HL-60 (cell line): ENCODE measurements at regions not wholly inside any gene's neighbourhood (a gene's known extent, or its start where the extent isn't known, plus 50 kb on each side); places are given as distances from the start of the nearest gene placed in this dataset.

Experiments
- DNase-seq, 2 experiments: peaks; one replicate each; pipeline ENCODE4 v3.0.0-alpha.2; 2010 to 2020; ENCODE audit warnings: low read depth in 1 of 2, low spot score in 1 of 2
- H3K27ac ChIP-seq: fragments of 250-450 bp; sonication (Bioruptor Pico); replicated peaks from 2 replicates; pipeline ENCODE4 v1.5.1; 2020; ENCODE audit warnings: mild to moderate bottlenecking, moderate library complexity
- H3K27me3 ChIP-seq: fragments of 250-450 bp; sonication (Bioruptor Pico); 2 replicates; pipeline ENCODE4 v1.5.1; 2021; ENCODE audit warnings: mild to moderate bottlenecking, moderate library complexity; ENCODE audit not compliant: insufficient read depth, poor library complexity, severe bottlenecking
- H3K4me3 ChIP-seq: replicated peaks from 2 replicates; pipeline ENCODE4 v1.5.1; 2011; ENCODE audit warnings: mild to moderate bottlenecking, control low read depth, low read length; ENCODE audit not compliant: insufficient read depth
- CTCF ChIP-seq: IDR thresholded peaks from one replicate; pipeline ENCODE4 v1.5.1; 2011; ENCODE audit warnings: low read length, control low read depth, inconsistent platforms; ENCODE audit not compliant: insufficient read depth
- GABPA ChIP-seq: IDR thresholded peaks from 2 replicates; pipeline ENCODE4 v1.6.1; 2012; ENCODE audit warnings: low read depth
- POLR2AphosphoS5 ChIP-seq: IDR thresholded peaks from 2 replicates; pipeline ENCODE4 v1.6.1; 2012; ENCODE audit warnings: low read depth
- REST ChIP-seq: IDR thresholded peaks from 2 replicates; pipeline ENCODE4 v1.6.1; 2012; ENCODE audit warnings: low read depth; ENCODE audit not compliant: insufficient replicate concordance
- SPI1 ChIP-seq: IDR thresholded peaks from 2 replicates; pipeline ENCODE4 v1.6.1; 2012; ENCODE audit warnings: low read depth, mild to moderate bottlenecking, borderline replicate concordance

GRCh38 chr20:63059684-63060056, 52.9 kb upstream of the BHLHE23 start:
- H3K27ac ChIP-seq: no peak overlapping the region
- no peaks in the 10 kb centered on the region for H3K27me3 ChIP-seq
- no peak overlapping the region for H3K4me3 ChIP-seq
- no peak for DNase-seq
- no peak for TF ChIP-seq GABPA
- TF ChIP-seq SPI1: no peak
- no peak for TF ChIP-seq POLR2AphosphoS5
- no peak for TF ChIP-seq REST
- no peak for TF ChIP-seq CTCF

- H3K27ac ChIP-seq: no peak overlapping the region
- TF ChIP-seq REST (no peak), CTCF (no peak), GABPA (no peak), POLR2AphosphoS5 (no peak), SPI1 (no peak)
- no peak for DNase-seq
- no peak overlapping the region for H3K4me3 ChIP-seq
- H3K27me3 ChIP-seq: no peaks in the 10 kb centered on the region
Measured at GRCh38 chr20:63058696-63059335, 52.1 kb upstream of the BHLHE23 start.

GRCh38 chr20:63057171-63058117, 50.7 kb upstream of the BHLHE23 start:
- TF ChIP-seq SPI1 (no peak), GABPA (no peak), REST (no peak), POLR2AphosphoS5 (no peak), CTCF (no peak)
- H3K27me3 ChIP-seq: no peaks in the 10 kb centered on the region
- no peak for DNase-seq
- H3K4me3 ChIP-seq: no peak overlapping the region
- no peak overlapping the region for H3K27ac ChIP-seq
